Activated CD4-positive, alpha-beta T cell treated with anti-CD3 and anti-CD28 coated beads for 1 hour (primary cell): ENCODE measurements at regions not wholly inside any gene's neighbourhood (a gene's known extent, or its start where the extent isn't known, plus 50 kb on each side); places are given as distances from the start of the nearest gene placed in this dataset.
"Not testable (repeated sequence)": the region's sequence is repeated elsewhere in the genome, so short reads cannot be mapped to it uniquely, and the experiment has no call there.

Experiments used
- DNase-seq: peaks from one replicate; pipeline ENCODE4 v3.0.0-alpha.2; 2020

- no peak for DNase-seq
Measured at GRCh38 chr14:101616202-101616601, 54.9 kb downstream of the DIO3 start.

- no peak for DNase-seq
Measured at GRCh38 chr14:101619484-101619883, 58.2 kb downstream of the DIO3 start.

GRCh38 chr14:101620031-101620788 is 58.9 kb downstream of the DIO3 start:
- DNase-seq, result no peak

- no peak for DNase-seq
Measured at GRCh38 chr14:101620821-101621785, 59.8 kb downstream of the DIO3 start.

- DNase-seq, result no peak
Measured at GRCh38 chr14:101622251-101623076, 61.2 kb downstream of the DIO3 start.

GRCh38 chr14:101623077-101623372 is 61.7 kb downstream of the DIO3 start:
- no peak for DNase-seq

GRCh38 chr14:101623685-101624444 is 62.6 kb downstream of the DIO3 start:
- DNase-seq, result no peak

- no peak for DNase-seq
Measured at GRCh38 chr14:101624536-101624935, 63.2 kb downstream of the DIO3 start.

GRCh38 chr14:101625336-101626097 is 64.2 kb downstream of the DIO3 start:
- no peak for DNase-seq

- DNase-seq, result no peak
Measured at GRCh38 chr14:101626331-101626730, 65.0 kb downstream of the DIO3 start.

- no peak for DNase-seq
Measured at GRCh38 chr14:101627915-101628262, 66.6 kb downstream of the DIO3 start.

- DNase-seq, result peak; percentile 64
Measured at GRCh38 chr14:101628471-101628966, 67.2 kb downstream of the DIO3 start.

- no peak for DNase-seq
Measured at GRCh38 chr14:101628975-101629374, 67.7 kb downstream of the DIO3 start.

- no peak for DNase-seq
Measured at GRCh38 chr14:101630056-101630965, 69.0 kb downstream of the DIO3 start.

GRCh38 chr14:101631199-101631598 is 69.9 kb downstream of the DIO3 start:
- DNase-seq, result no peak

- DNase-seq, result not testable (repeated sequence)
Measured at GRCh38 chr14:101631970-101632369, 70.7 kb downstream of the DIO3 start.

- no peak for DNase-seq
Measured at GRCh38 chr14:101632520-101632919, 71.2 kb downstream of the DIO3 start.

- DNase-seq, result no peak
Measured at GRCh38 chr14:101633276-101633675, 72.0 kb downstream of the DIO3 start.

- no peak for DNase-seq
Measured at GRCh38 chr14:101634202-101634849, 73.0 kb downstream of the DIO3 start.
